Suprapubic skin (tissue), 4 donors: ENCODE measurements at regions not wholly inside any gene's neighbourhood (a gene's known extent, or its start where the extent isn't known, plus 50 kb on each side); places are given as distances from the start of the nearest gene placed in this dataset.

Experiments
- CTCF ChIP-seq, 2 donors: fragments of 200-600 bp in 1 of 2; fragments of 450-650 bp in 1 of 2; sonication (generic) in 1 of 2; IDR thresholded peaks; one replicate each; pipeline ENCODE4 v1.5.1; 2016 to 2019; ENCODE audit warnings: antibody characterized with exemption in 2 of 2, mild to moderate bottlenecking in 1 of 2, moderate library complexity in 1 of 2
- EP300 ChIP-seq: sonication (generic); formaldehyde crosslinking; IDR thresholded peaks from one replicate; pipeline ENCODE4 v1.6.1; 2017; ENCODE audit warnings: antibody characterized with exemption
- POLR2A ChIP-seq, 2 donors: fragments of 450-650 bp; IDR thresholded peaks; one replicate each; pipeline ENCODE4 v1.6.1; 2017; ENCODE audit warnings: antibody characterized with exemption in 2 of 2, mild to moderate bottlenecking in 2 of 2, moderate library complexity in 2 of 2
- POLR2AphosphoS5 ChIP-seq, 3 donors: sonication (generic); formaldehyde crosslinking; IDR thresholded peaks; one replicate each; pipeline ENCODE4 v1.6.1; 2017; ENCODE audit warnings: antibody characterized with exemption in 3 of 3

GRCh38 chr22:49186293-49186692 is 641.4 kb downstream of the BRD1 start:
- no peak for TF ChIP-seq CTCF (IDR thresholded peaks at IDR 0.05)
- no peak for TF ChIP-seq POLR2AphosphoS5 (IDR thresholded peaks at IDR 0.05)
- TF ChIP-seq POLR2A (IDR thresholded peaks at IDR 0.05): no peak
- TF ChIP-seq EP300: no peak
